Brain microvascular endothelial cell (primary cell): ENCODE measurements at regions not wholly inside any gene's neighbourhood (a gene's known extent, or its start where the extent isn't known, plus 50 kb on each side); places are given as distances from the start of the nearest gene placed in this dataset.
A peak's percentile ranks its signal among the peaks of the same experiment; 100 is the strongest.

Experiments
- DNase-seq: peaks from one replicate; pipeline ENCODE4 v3.0.0-alpha.2; 2020
- H3K27ac ChIP-seq: fragments of 250-450 bp; sonication (Bioruptor Pico); 2 replicates; pipeline ENCODE4 v1.5.1; 2020; ENCODE audit warnings: mild to moderate bottlenecking, moderate library complexity
- H3K27me3 ChIP-seq: fragments of 250-450 bp; sonication (Bioruptor Pico); replicated peaks from 2 replicates; pipeline ENCODE4 v1.5.1; 2020; ENCODE audit warnings: mild to moderate bottlenecking
- H3K36me3 ChIP-seq: fragments of 250-450 bp; sonication (Bioruptor Pico); replicated peaks from 2 replicates; pipeline ENCODE4 v1.5.1; 2020; ENCODE audit warnings: mild to moderate bottlenecking
- H3K4me3 ChIP-seq: 2 replicates; pipeline ENCODE4 v1.5.1; 2011; ENCODE audit warnings: low read depth, mild to moderate bottlenecking, control low read depth, low read length, moderate library complexity
- CTCF ChIP-seq: IDR thresholded peaks from 2 replicates; pipeline ENCODE4 v1.5.1; 2011; ENCODE audit warnings: low read depth, mild to moderate bottlenecking, moderate library complexity, low read length, control low read depth, inconsistent platforms; ENCODE audit errors: missing control alignments
- in situ Hi-C: cut with HindIII; loops from 2 replicates; pipeline ENCODE4 v1.10.0; 2017; ENCODE audit warnings: low sequenced_read_pairs, low pct_ligation_motif_present

DNA sequence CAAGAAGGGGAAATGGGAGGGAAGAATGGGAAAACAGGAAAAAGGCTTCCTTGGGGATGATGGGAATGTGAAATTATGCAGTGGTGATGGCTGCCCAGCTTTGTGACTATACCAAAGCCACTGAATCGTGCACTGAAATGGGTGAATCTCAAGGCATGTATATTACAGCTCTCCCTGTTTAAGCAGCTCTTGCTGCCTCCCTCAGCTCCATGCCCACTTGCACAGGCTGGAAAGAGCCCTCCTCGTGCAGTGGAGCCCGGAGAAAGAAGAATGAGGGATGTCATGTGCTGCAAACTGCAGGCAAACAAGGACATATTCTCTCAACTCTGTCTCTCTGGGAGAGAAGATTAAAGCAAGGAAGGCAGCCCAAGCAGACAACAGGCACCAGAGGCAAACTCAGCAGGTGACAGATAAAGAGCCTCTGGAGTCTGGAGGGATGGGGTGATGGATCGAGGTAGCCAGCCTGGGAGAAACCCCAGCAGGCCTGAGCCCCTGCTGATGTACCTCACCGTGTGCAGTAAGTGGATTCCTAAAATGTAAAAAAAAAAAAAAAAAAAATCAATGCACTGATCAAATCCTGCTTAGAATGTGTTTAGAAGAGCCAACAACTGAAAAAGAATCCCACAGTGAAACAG lies 62.4 kb upstream of the SLC66A3 start:
- Histone ChIP-seq H3K27ac (no peak overlapping the region), H3K4me3 (no peak overlapping the region), H3K36me3 (no peaks in the 10 kb centered on the region), H3K27me3 (no peaks in the 10 kb centered on the region)
- no peak for TF ChIP-seq CTCF
- in situ Hi-C loops, result no loop called here
- no peak for DNase-seq

DNA sequence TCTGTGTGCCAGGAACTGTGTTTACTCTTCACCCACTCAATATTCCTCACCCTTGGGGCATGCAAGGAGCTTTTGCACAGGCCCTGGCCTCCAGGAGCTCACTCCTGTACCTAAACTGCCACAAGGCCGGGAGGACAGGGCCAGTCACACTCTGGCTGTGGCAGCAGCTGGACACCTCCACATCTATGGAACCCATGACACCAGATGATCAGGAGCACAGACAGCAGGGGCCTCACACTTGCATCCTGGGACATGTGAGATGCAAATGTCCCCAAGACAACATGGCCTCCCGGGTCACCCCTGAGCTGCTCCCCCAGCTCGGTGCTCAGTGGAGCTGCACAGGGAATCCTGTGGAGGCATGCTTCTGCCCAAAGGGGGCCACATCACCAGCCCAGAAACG lies 61.8 kb upstream of the SLC66A3 start:
- H3K27ac ChIP-seq, result no peak overlapping the region
- in situ Hi-C loops, result no loop called here
- H3K27me3 ChIP-seq, result no peaks in the 10 kb centered on the region
- H3K36me3 ChIP-seq, result no peaks in the 10 kb centered on the region
- DNase-seq, result no peak
- H3K4me3 ChIP-seq, result no peak overlapping the region
- no peak for TF ChIP-seq CTCF

DNA sequence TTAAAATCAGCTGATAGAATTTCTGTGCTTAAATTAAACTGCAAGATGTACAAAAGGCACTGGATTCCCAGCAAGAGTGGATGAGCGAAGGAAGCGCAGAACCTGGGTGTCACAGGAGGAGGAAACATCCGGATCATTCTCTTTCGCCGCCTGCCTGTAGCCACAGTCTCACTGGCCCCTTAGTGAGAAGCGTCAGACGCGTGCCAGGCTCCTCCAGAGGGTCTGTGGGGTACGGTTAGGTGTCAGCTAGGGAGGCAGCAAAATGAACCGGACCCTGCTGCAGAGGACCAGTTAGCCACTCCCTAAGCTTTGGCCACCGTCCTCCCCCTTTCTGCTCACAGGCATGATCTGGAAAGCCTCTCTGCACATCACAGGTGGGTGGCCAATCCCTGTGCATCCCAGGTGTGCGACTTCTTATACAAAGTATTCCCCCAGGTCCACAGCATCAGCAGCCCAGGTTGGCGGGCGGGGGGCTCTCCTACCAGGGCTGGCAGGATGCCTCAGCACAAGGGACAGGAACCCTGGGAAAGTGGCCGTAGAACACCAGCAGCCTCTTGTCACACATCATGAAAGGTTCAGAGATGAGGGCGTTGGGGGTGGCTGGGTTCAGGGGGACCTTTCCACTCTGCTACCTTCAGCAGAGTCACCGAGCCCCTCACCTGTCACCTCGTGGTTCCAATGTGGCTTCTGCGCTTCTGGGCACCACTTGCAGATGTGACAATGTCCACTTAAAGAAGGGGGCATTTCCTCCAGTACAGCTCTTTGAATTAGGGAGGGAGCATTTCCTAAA lies 61.1 kb upstream of the SLC66A3 start:
- H3K4me3 ChIP-seq, result no peak overlapping the region
- DNase-seq, result no peak
- H3K36me3 ChIP-seq, result no peaks in the 10 kb centered on the region
- in situ Hi-C loops, result no loop called here
- no peak for TF ChIP-seq CTCF
- H3K27ac ChIP-seq, result no peak overlapping the region
- no peaks in the 10 kb centered on the region for H3K27me3 ChIP-seq

GRCh38 chr2:11096591-11096990 lies 58.7 kb upstream of the SLC66A3 start:
- no peak for TF ChIP-seq CTCF

GRCh38 chr2:11097038-11097720 lies 58.1 kb upstream of the SLC66A3 start:
- Histone ChIP-seq H3K27ac (no peak overlapping the region), H3K4me3 (no peak overlapping the region), H3K27me3 (no peaks in the 10 kb centered on the region), H3K36me3 (no peaks in the 10 kb centered on the region)
- in situ Hi-C loops, result no loop called here
- no peak for TF ChIP-seq CTCF
- DNase-seq, result peak; percentile 25

More at GRCh38 chr2:11096591-11096990, 58.7 kb upstream of the SLC66A3 start:
- H3K36me3 ChIP-seq, result no peaks in the 10 kb centered on the region
- no peaks in the 10 kb centered on the region for H3K27me3 ChIP-seq
- no peak overlapping the region for H3K27ac ChIP-seq
- DNase-seq, result no peak
- in situ Hi-C loops, result no loop called here
- no peak overlapping the region for H3K4me3 ChIP-seq
